Transverse colon (tissue), 4 donors: ENCODE measurements at regions not wholly inside any gene's neighbourhood (a gene's known extent, or its start where the extent isn't known, plus 50 kb on each side); places are given as distances from the start of the nearest gene placed in this dataset.

ENCODE experiments used
- DNase-seq: peaks from one replicate; pipeline ENCODE4 v3.0.0-alpha.2; 2019
- H3K27ac ChIP-seq, 4 donors: fragments of 200-600 bp; sonication (generic); 2 replicates each; pipeline ENCODE4 v1.5.1; 2016 to 2018; ENCODE audit warnings: inconsistent platforms in 4 of 4
- H3K27me3 ChIP-seq: fragments of 200-600 bp; sonication (generic); 2 replicates; pipeline ENCODE4 v1.5.1; 2017; ENCODE audit warnings: inconsistent platforms
- H3K36me3 ChIP-seq, 4 donors: fragments of 200-600 bp; sonication (generic); 2 replicates each; pipeline ENCODE4 v1.5.1; 2017 to 2019; ENCODE audit warnings: inconsistent platforms in 4 of 4
- H3K4me1 ChIP-seq, 4 donors: fragments of 200-600 bp; sonication (generic); 2 replicates each; pipeline ENCODE4 v1.5.1; 2017 to 2020; ENCODE audit warnings: inconsistent platforms in 4 of 4
- H3K4me3 ChIP-seq, 4 donors: fragments of 200-600 bp; sonication (generic); 1 replicate in 1 of 4; 2 replicates in 3 of 4; pipeline versions ENCODE4 v1.5.1 to v1.6.1; 2017 to 2019; ENCODE audit warnings: inconsistent platforms in 4 of 4
- H3K9me3 ChIP-seq, 2 donors: fragments of 200-600 bp; sonication (generic); 2 replicates each; pipeline ENCODE4 v1.5.1; 2017 to 2019; ENCODE audit warnings: inconsistent platforms in 2 of 2
- EP300 ChIP-seq: sonication (generic); formaldehyde crosslinking; IDR thresholded peaks from one replicate; pipeline ENCODE4 v1.6.1; 2017; ENCODE audit warnings: antibody characterized with exemption, low read depth
- POLR2A ChIP-seq: fragments of 450-650 bp; IDR thresholded peaks from one replicate; pipeline ENCODE4 v1.6.1; 2016; ENCODE audit warnings: antibody characterized with exemption, mild to moderate bottlenecking, moderate library complexity
- POLR2AphosphoS5 ChIP-seq, 3 donors: sonication (generic); formaldehyde crosslinking; IDR thresholded peaks; one replicate each; pipeline ENCODE4 v1.6.1; 2016; ENCODE audit warnings: antibody characterized with exemption in 3 of 3
- WGBS, 2 donors: methylation state at CpG; one replicate each; pipeline ENCODE4 v1.1.5; 2018; ENCODE audit warnings: low coverage in 1 of 2; 5-methylcytosine and 5-hydroxymethylcytosine counted together
- in situ Hi-C, 4 donors: fragments of 200-750 bp; cut with MboI; loops; one replicate each; pipeline versions ENCODE4 v1.15.0 to v1.15.1; 2017; ENCODE audit warnings: low sequenced_read_pairs in 3 of 4, low pct_ligation_motif_present in 1 of 4, low pct_unique_long_range_greater_than_20kb in 1 of 4
- intact Hi-C: fragments of 100-400 bp; cut with DNase I; formaldehyde crosslinking; loops from one replicate; pipeline ENCODE4 v1.15.1; 2023; ENCODE audit warnings: low total_unique reads
- TF ChIP-seq, protein P1 (sequence below), 5 experiments: fragments of 200-600 bp in 3 of 5; fragments of 450-650 bp in 2 of 5; sonication (generic) in 3 of 5; IDR thresholded peaks; 1 replicate in 2 of 5; 2 replicates in 3 of 5; pipeline ENCODE4 v1.5.1; 2016 to 2017; ENCODE audit warnings: antibody characterized with exemption in 5 of 5, inconsistent platforms in 3 of 5, mild to moderate bottlenecking in 2 of 5, moderate library complexity in 1 of 5

DNA sequence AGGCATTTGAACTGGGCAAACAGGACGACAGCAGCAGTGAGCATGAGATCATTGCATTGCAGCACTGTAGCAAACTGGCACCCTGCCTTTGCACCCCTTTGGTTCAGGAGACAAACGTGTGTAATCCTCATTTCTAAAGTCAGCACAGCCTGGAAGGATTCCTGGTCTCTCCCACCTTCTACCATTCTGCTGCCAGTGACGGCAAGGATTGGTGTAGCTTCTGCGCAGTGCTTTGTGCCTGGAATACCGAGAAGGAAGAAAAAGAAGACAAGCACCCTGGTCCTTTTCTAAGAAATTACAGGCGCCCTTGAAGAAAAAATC is 805.3 kb downstream of the USP25 start:
- in situ Hi-C loops: no loop called here
- Histone ChIP-seq H3K27ac (peak overlapping the region; percentile 54 to 83 (median 66)), H3K27me3 (no peaks in the 10 kb centered on the region), H3K9me3 (no peaks in the 10 kb centered on the region), H3K36me3 (no peaks in the 10 kb centered on the region), H3K4me1 (no peaks in the 10 kb centered on the region), H3K4me3 (peak overlapping the region in 2 of 4 donors; percentile 15 to 29)
- intact Hi-C loops: no loop called here
- TF ChIP-seq POLR2AphosphoS5 (IDR thresholded peaks at IDR 0.05) (no peak), EP300 (no peak), POLR2A (no peak)
- TF ChIP-seq, protein P1, sequence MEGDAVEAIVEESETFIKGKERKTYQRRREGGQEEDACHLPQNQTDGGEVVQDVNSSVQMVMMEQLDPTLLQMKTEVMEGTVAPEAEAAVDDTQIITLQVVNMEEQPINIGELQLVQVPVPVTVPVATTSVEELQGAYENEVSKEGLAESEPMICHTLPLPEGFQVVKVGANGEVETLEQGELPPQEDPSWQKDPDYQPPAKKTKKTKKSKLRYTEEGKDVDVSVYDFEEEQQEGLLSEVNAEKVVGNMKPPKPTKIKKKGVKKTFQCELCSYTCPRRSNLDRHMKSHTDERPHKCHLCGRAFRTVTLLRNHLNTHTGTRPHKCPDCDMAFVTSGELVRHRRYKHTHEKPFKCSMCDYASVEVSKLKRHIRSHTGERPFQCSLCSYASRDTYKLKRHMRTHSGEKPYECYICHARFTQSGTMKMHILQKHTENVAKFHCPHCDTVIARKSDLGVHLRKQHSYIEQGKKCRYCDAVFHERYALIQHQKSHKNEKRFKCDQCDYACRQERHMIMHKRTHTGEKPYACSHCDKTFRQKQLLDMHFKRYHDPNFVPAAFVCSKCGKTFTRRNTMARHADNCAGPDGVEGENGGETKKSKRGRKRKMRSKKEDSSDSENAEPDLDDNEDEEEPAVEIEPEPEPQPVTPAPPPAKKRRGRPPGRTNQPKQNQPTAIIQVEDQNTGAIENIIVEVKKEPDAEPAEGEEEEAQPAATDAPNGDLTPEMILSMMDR (IDR thresholded peaks at IDR 0.05): no peak
- 59 to 60% methylated on average over 3 to 6 of the region's 6 CpGs for WGBS, 2 donors
- peak; percentile 30 for DNase-seq

DNA sequence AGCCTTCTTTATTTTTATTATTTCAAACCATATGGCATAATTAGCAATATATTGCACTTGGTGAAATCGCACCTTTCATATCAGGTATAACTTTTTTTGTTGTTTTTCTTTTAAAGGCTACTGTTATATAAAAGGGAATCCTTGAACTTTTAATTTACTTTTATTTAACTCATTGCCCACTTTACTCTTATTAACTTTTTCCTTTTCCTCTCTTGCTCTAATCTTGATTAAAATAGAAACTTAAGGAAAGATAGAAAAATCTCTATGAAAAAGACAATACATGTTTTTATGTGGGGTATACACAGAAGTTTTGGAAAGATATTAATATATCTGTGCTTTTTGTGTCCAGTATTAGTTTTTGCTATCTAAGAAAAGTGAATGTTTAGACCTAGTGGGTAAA is 805.8 kb downstream of the USP25 start:
- Histone ChIP-seq H3K27me3 (no peaks in the 10 kb centered on the region), H3K9me3 (no peaks in the 10 kb centered on the region), H3K36me3 (no peaks in the 10 kb centered on the region), H3K27ac (peak overlapping the region in 3 of 4 donors; percentile 54 to 83 (median 75)), H3K4me3 (peak overlapping the region in 1 of 4 donors; percentile 15), H3K4me1 (no peaks in the 10 kb centered on the region)
- intact Hi-C loops: no loop called here
- no peak for DNase-seq
- 53 to 88% methylated on average over 1 of the region's 1 CpG for WGBS, 2 donors
- in situ Hi-C loops: no loop called here
- TF ChIP-seq, protein P1 (IDR thresholded peaks at IDR 0.05): no peak
- TF ChIP-seq POLR2A (no peak), POLR2AphosphoS5 (IDR thresholded peaks at IDR 0.05) (no peak), EP300 (no peak)

DNA sequence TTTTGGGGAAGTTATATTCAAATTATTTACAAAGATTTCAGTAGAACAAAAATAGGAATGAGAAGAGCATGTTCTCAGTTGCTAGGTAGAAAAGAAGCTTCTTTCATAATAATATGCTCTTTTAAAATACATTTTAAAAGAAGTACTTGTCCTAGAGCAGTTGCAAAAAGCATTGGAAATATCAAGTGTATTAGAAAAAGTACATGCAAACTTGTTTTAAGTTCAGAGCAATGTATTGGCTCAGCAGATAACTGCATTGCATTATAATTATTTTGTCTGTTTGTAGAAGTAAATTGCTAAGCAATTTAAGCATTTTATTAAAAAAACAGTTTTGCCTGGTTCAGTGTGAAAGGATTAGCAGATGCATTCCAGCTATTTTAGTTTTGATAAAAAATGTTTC is 806.4 kb downstream of the USP25 start:
- H3K4me1 ChIP-seq: no peaks in the 10 kb centered on the region
- H3K36me3 ChIP-seq: no peaks in the 10 kb centered on the region
- peak overlapping the region in 2 of 4 donors; percentile 75 to 83 for H3K27ac ChIP-seq
- in situ Hi-C loops (no loop called here), intact Hi-C loops (no loop called here)
- no peak for DNase-seq
- no peaks in the 10 kb centered on the region for H3K9me3 ChIP-seq
- no peak overlapping the region for H3K4me3 ChIP-seq
- H3K27me3 ChIP-seq: no peaks in the 10 kb centered on the region
- TF ChIP-seq POLR2A (no peak), POLR2AphosphoS5 (IDR thresholded peaks at IDR 0.05) (no peak), EP300 (no peak)
- TF ChIP-seq, protein P1 (IDR thresholded peaks at IDR 0.05): no peak

DNA sequence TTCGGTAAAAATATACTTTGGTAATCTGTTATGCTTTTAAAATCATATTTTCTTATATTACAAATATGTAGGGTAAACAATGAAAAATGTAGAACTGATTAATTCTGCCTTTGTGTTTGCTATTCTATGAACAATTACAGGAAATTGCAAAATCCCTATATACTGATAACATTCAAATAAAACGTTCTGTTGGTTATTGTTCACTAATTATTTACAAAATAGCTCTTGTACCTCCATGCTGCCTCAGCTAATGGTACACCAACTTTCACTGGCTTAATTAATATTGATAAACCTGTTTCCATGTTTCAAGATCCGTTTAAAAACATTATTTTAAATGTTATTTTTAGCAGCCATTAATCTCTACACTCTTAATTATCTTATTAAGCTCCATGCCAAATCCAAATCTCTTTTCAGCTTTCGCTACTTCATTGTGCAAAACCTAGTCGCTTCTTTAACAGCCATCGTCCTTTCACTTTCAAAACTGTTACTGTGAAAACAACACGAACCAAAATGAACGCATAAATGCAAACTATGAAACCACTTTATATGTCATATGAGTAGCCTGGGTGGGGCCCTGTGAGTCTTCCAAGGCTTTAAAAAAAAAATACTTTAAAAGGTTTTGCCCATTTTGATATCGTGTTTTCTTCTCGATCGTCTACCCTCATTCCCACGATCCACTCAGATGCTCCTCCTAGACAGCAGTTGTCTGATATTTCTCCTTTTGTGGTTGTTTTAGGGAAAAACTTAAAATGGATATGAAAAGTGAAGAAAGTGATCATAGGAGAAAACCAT is 807.1 kb downstream of the USP25 start:
- DNase-seq: no peak
- in situ Hi-C loops: no loop called here

More for the DNA sequence above, 807.1 kb downstream of the USP25 start:
- H3K27me3 ChIP-seq: no peaks in the 10 kb centered on the region
- H3K4me3 ChIP-seq: no peak overlapping the region
- H3K36me3 ChIP-seq: no peaks in the 10 kb centered on the region
- peak overlapping the region in 1 of 4 donors; percentile 37 for H3K27ac ChIP-seq
- H3K4me1 ChIP-seq: no peaks in the 10 kb centered on the region
- 70 to 74% methylated on average over 12 of the region's 12 CpGs for WGBS, 2 donors
- H3K9me3 ChIP-seq: no peaks in the 10 kb centered on the region
- intact Hi-C loops: no loop called here
- TF ChIP-seq, protein P1 (IDR thresholded peaks at IDR 0.05): no peak
- TF ChIP-seq EP300: no peak
- TF ChIP-seq POLR2A: no peak
- no peak for TF ChIP-seq POLR2AphosphoS5 (IDR thresholded peaks at IDR 0.05)
